HFFc6 (cell line): ENCODE measurements at regions not wholly inside any gene's neighbourhood (a gene's known extent, or its start where the extent isn't known, plus 50 kb on each side); places are given as distances from the start of the nearest gene placed in this dataset.

Experiments used
- DNase-seq: peaks from one replicate; pipeline ENCODE4 v3.0.0-alpha.2; 2018
- H3K27ac Mint-ChIP-seq: 2 replicates; pipeline ENCODE4 v1.8.0; 2020; ENCODE audit warnings: mild to moderate bottlenecking, mixed read lengths
- H3K27me3 Mint-ChIP-seq: 2 replicates; pipeline ENCODE4 v1.8.0; 2021; ENCODE audit warnings: mild to moderate bottlenecking, moderate library complexity, mixed read lengths; ENCODE audit not compliant: insufficient read depth
- H3K36me3 Mint-ChIP-seq: 2 replicates; pipeline ENCODE4 v1.8.0; 2021; ENCODE audit warnings: low read depth, mixed read lengths
- H3K4me1 Mint-ChIP-seq: 2 replicates; pipeline ENCODE4 v1.8.0; 2020; ENCODE audit warnings: low read depth, mixed read lengths
- H3K4me3 Mint-ChIP-seq: 2 replicates; pipeline ENCODE4 v1.8.0; 2020; ENCODE audit warnings: mild to moderate bottlenecking, moderate library complexity, mixed read lengths
- H3K9me3 Mint-ChIP-seq: 2 replicates; pipeline ENCODE4 v1.8.0; 2020; ENCODE audit warnings: mild to moderate bottlenecking, mixed read lengths
- CTCF ChIP-seq: fragments of 200-600 bp; sonication (generic); IDR thresholded peaks from 2 replicates; pipeline ENCODE4 v1.5.0; 2021; ENCODE audit warnings: antibody characterized with exemption, mild to moderate bottlenecking

- no peak for DNase-seq
- no peak for TF ChIP-seq CTCF
- no peaks in the 10 kb centered on the region for H3K27me3 Mint-ChIP-seq
- no peak overlapping the region for H3K4me3 Mint-ChIP-seq
- peaks cover 57% of the 10 kb centered on the region for H3K9me3 Mint-ChIP-seq
- H3K4me1 Mint-ChIP-seq = no peaks in the 10 kb centered on the region
- no peak overlapping the region for H3K27ac Mint-ChIP-seq
- H3K36me3 Mint-ChIP-seq = 0 out of 2 replicates have a peak, but pooled peaks cover 4% of the 10 kb centered on the region
Observed at GRCh38 chr18:1244397-1245122, 339.9 kb downstream of the ADCYAP1 start.

GRCh38 chr18:1246827-1247226 lies 342.2 kb downstream of the ADCYAP1 start:
- Mint-ChIP-seq H3K27ac (no peak overlapping the region), H3K4me3 (no peak overlapping the region), H3K36me3 (0 out of 2 replicates have a peak, but pooled peaks cover 4% of the 10 kb centered on the region)

GRCh38 chr18:1252534-1252933 lies 347.9 kb downstream of the ADCYAP1 start:
- H3K9me3 Mint-ChIP-seq = peaks cover 35% of the 10 kb centered on the region
- H3K27ac Mint-ChIP-seq = no peak overlapping the region
- no peak for TF ChIP-seq CTCF
- H3K27me3 Mint-ChIP-seq = no peaks in the 10 kb centered on the region
- no peaks in the 10 kb centered on the region for H3K36me3 Mint-ChIP-seq
- no peak for DNase-seq
- no peaks in the 10 kb centered on the region for H3K4me1 Mint-ChIP-seq
- H3K4me3 Mint-ChIP-seq = no peak overlapping the region

More at GRCh38 chr18:1246827-1247226, 342.2 kb downstream of the ADCYAP1 start:
- Mint-ChIP-seq H3K4me1 (no peaks in the 10 kb centered on the region), H3K27me3 (no peaks in the 10 kb centered on the region), H3K9me3 (peaks cover 48% of the 10 kb centered on the region)
- DNase-seq = no peak
- no peak for TF ChIP-seq CTCF

GRCh38 chr18:1252936-1253335 lies 348.3 kb downstream of the ADCYAP1 start:
- no peak for DNase-seq
- H3K4me1 Mint-ChIP-seq = no peaks in the 10 kb centered on the region
- no peak overlapping the region for H3K27ac Mint-ChIP-seq
- TF ChIP-seq CTCF = no peak
- H3K9me3 Mint-ChIP-seq = peaks cover 35% of the 10 kb centered on the region
- no peaks in the 10 kb centered on the region for H3K36me3 Mint-ChIP-seq
- H3K4me3 Mint-ChIP-seq = no peak overlapping the region
- no peaks in the 10 kb centered on the region for H3K27me3 Mint-ChIP-seq

GRCh38 chr18:1253827-1254226 lies 349.2 kb downstream of the ADCYAP1 start:
- no peaks in the 10 kb centered on the region for H3K27me3 Mint-ChIP-seq
- H3K36me3 Mint-ChIP-seq = no peaks in the 10 kb centered on the region
- no peaks in the 10 kb centered on the region for H3K4me1 Mint-ChIP-seq
- no peak overlapping the region for H3K27ac Mint-ChIP-seq
- H3K4me3 Mint-ChIP-seq = no peak overlapping the region
- DNase-seq = no peak
- no peak for TF ChIP-seq CTCF
- peaks cover 37% of the 10 kb centered on the region for H3K9me3 Mint-ChIP-seq
